LNCaP clone FGC (cell line): ENCODE measurements at regions not wholly inside any gene's neighbourhood (a gene's known extent, or its start where the extent isn't known, plus 50 kb on each side); places are given as distances from the start of the nearest gene placed in this dataset.

Source experiments
- DNase-seq: peaks from one replicate; pipeline ENCODE4 v3.0.0-alpha.2; 2011; ENCODE audit warnings: low read depth
- H3K4me3 ChIP-seq: 2 replicates; pipeline ENCODE4 v1.5.1; 2011; ENCODE audit warnings: mild to moderate bottlenecking, low read depth, low read length, control low read depth
- CTCF ChIP-seq: IDR thresholded peaks from 2 replicates; pipeline ENCODE4 v1.5.1; 2012; ENCODE audit warnings: mild to moderate bottlenecking; ENCODE audit not compliant: control insufficient read depth, insufficient read depth; ENCODE audit errors: extremely low read depth

GRCh38 chr15:35669432-35670045, 123.6 kb upstream of the DPH6 start:
- H3K4me3 ChIP-seq = no peak overlapping the region
- TF ChIP-seq CTCF = no peak
- DNase-seq = no peak

- no peak for TF ChIP-seq CTCF
- DNase-seq = no peak
Observed at GRCh38 chr15:35671197-35671596, 125.2 kb upstream of the DPH6 start.

GRCh38 chr15:35671981-35672380, 126.0 kb upstream of the DPH6 start:
- no peak for DNase-seq
- no peak overlapping the region for H3K4me3 ChIP-seq
- TF ChIP-seq CTCF = no peak

More at GRCh38 chr15:35671197-35671596, 125.2 kb upstream of the DPH6 start:
- H3K4me3 ChIP-seq = no peak overlapping the region

- no peak overlapping the region for H3K4me3 ChIP-seq
- DNase-seq = no peak
- no peak for TF ChIP-seq CTCF
Observed at GRCh38 chr15:35673093-35673684, 127.2 kb upstream of the DPH6 start.

- DNase-seq = no peak
- TF ChIP-seq CTCF = no peak
- no peak overlapping the region for H3K4me3 ChIP-seq
Observed at GRCh38 chr15:35674873-35675781, 129.2 kb upstream of the DPH6 start.

GRCh38 chr15:35678774-35679173, 132.8 kb upstream of the DPH6 start:
- no peak for TF ChIP-seq CTCF
- no peak overlapping the region for H3K4me3 ChIP-seq
- DNase-seq = no peak
